Activated T-cell treated with anti-CD3 and anti-CD28 coated beads for 24 hours (primary cell): ENCODE measurements at regions not wholly inside any gene's neighbourhood (a gene's known extent, or its start where the extent isn't known, plus 50 kb on each side); places are given as distances from the start of the nearest gene placed in this dataset.
"Not testable (repeated sequence)": the region's sequence is repeated elsewhere in the genome, so short reads cannot be mapped to it uniquely, and the experiment has no call there.

Experiments
- DNase-seq: peaks from one replicate; pipeline ENCODE4 v3.0.0-alpha.2; 2020; ENCODE audit warnings: low read depth

GRCh38 chr18:1294229-1294628, 389.6 kb downstream of the ADCYAP1 start:
- DNase-seq = no peak

- no peak for DNase-seq
These were observed 391.6 kb downstream of the ADCYAP1 start for GRCh38 chr18:1296237-1296636.

- DNase-seq = no peak
These were observed 398.2 kb downstream of the ADCYAP1 start for GRCh38 chr18:1302861-1303260.

GRCh38 chr18:1304392-1304992, 399.8 kb downstream of the ADCYAP1 start:
- no peak for DNase-seq

GRCh38 chr18:1306641-1307040, 402.0 kb downstream of the ADCYAP1 start:
- no peak for DNase-seq

GRCh38 chr18:1308686-1309085, 404.0 kb downstream of the ADCYAP1 start:
- DNase-seq = no peak

GRCh38 chr18:1311376-1311775, 406.7 kb downstream of the ADCYAP1 start:
- DNase-seq = no peak

GRCh38 chr18:1335345-1335744, 430.7 kb downstream of the ADCYAP1 start:
- not testable (repeated sequence) for DNase-seq

GRCh38 chr18:1350931-1351450, 446.3 kb downstream of the ADCYAP1 start:
- DNase-seq = no peak

GRCh38 chr18:1353025-1353424, 448.4 kb downstream of the ADCYAP1 start:
- DNase-seq = no peak

- DNase-seq = no peak
These were observed 453.1 kb downstream of the ADCYAP1 start for GRCh38 chr18:1357724-1358123.

GRCh38 chr18:1361936-1362335, 457.3 kb downstream of the ADCYAP1 start:
- DNase-seq = no peak

- no peak for DNase-seq
These were observed 465.9 kb downstream of the ADCYAP1 start for GRCh38 chr18:1370552-1370951.

GRCh38 chr18:1371724-1372123, 467.1 kb downstream of the ADCYAP1 start:
- DNase-seq = no peak

GRCh38 chr18:1383465-1383864, 478.8 kb downstream of the ADCYAP1 start:
- DNase-seq = no peak

GRCh38 chr18:1388468-1388867, 483.8 kb downstream of the ADCYAP1 start:
- not testable (repeated sequence) for DNase-seq

GRCh38 chr18:1392046-1392445, 487.4 kb downstream of the ADCYAP1 start:
- no peak for DNase-seq

- no peak for DNase-seq
These were observed 488.4 kb downstream of the ADCYAP1 start for GRCh38 chr18:1392865-1393734.

GRCh38 chr18:1393929-1394328, 489.3 kb downstream of the ADCYAP1 start:
- DNase-seq = no peak

- no peak for DNase-seq
These were observed 489.8 kb downstream of the ADCYAP1 start for GRCh38 chr18:1394426-1394825.

- DNase-seq = no peak
These were observed 490.3 kb downstream of the ADCYAP1 start for GRCh38 chr18:1394966-1395365.

- no peak for DNase-seq
These were observed 503.7 kb downstream of the ADCYAP1 start for GRCh38 chr18:1408376-1408775.

- no peak for DNase-seq
These were observed 508.1 kb downstream of the ADCYAP1 start for GRCh38 chr18:1412655-1413322.
